Gastroesophageal sphincter (tissue), 4 donors: ENCODE measurements at regions not wholly inside any gene's neighbourhood (a gene's known extent, or its start where the extent isn't known, plus 50 kb on each side); places are given as distances from the start of the nearest gene placed in this dataset.

ENCODE experiments used
- ATAC-seq: fragments of 150-250 bp; one replicate; pipeline ENCODE4 v1.9.1; 2016; ENCODE audit warnings: mild to moderate bottlenecking, moderate library complexity
- H3K27ac ChIP-seq, 4 donors: fragments of 200-600 bp; sonication (generic) in 3 of 4; 1 replicate in 3 of 4; 2 replicates in 1 of 4; pipeline ENCODE4 v1.5.1; 2016 to 2019
- H3K27me3 ChIP-seq: fragments of 200-600 bp; sonication (generic); one replicate; pipeline ENCODE4 v1.5.1; 2019
- H3K36me3 ChIP-seq, 2 donors: fragments of 200-600 bp; sonication (generic); one replicate each; pipeline ENCODE4 v1.5.1; 2019; ENCODE audit warnings: control low read depth in 1 of 2
- H3K4me1 ChIP-seq, 3 donors: fragments of 200-600 bp; sonication (generic); 1 replicate in 2 of 3; 2 replicates in 1 of 3; pipeline ENCODE4 v1.5.1; 2016 to 2019; ENCODE audit warnings: control low read depth in 2 of 3
- H3K4me3 ChIP-seq, 2 donors: fragments of 200-600 bp; sonication (generic); one replicate each; pipeline ENCODE4 v1.5.1; 2019; ENCODE audit warnings: mild to moderate bottlenecking in 1 of 2, moderate library complexity in 1 of 2
- H3K9me3 ChIP-seq, 3 donors: fragments of 200-600 bp; sonication (generic); one replicate each; pipeline ENCODE4 v1.5.1; 2017 to 2019; ENCODE audit warnings: control low read depth in 2 of 3
- CTCF ChIP-seq, 4 experiments: fragments of 200-600 bp in 2 of 4; fragments of 450-650 bp in 2 of 4; sonication (generic) in 1 of 4; IDR thresholded peaks; one replicate each; pipeline ENCODE4 v1.5.1; 2017 to 2019; ENCODE audit warnings: antibody characterized with exemption in 4 of 4, mild to moderate bottlenecking in 2 of 4, moderate library complexity in 2 of 4
- EP300 ChIP-seq: sonication (generic); formaldehyde crosslinking; IDR thresholded peaks from one replicate; pipeline ENCODE4 v1.6.1; 2017; ENCODE audit warnings: antibody characterized with exemption, mild to moderate bottlenecking
- POLR2A ChIP-seq, 2 donors: fragments of 450-650 bp; IDR thresholded peaks; one replicate each; pipeline ENCODE4 v1.6.1; 2017; ENCODE audit warnings: antibody characterized with exemption in 2 of 2, mild to moderate bottlenecking in 2 of 2, moderate library complexity in 1 of 2
- POLR2AphosphoS5 ChIP-seq: sonication (generic); formaldehyde crosslinking; IDR thresholded peaks from one replicate; pipeline ENCODE4 v1.6.1; 2017; ENCODE audit warnings: antibody characterized with exemption
- WGBS, 2 donors: methylation state at CpG; one replicate each; pipeline ENCODE4 v1.1.5; 2018; ENCODE audit warnings: low coverage in 1 of 2; 5-methylcytosine and 5-hydroxymethylcytosine counted together

- 48 to 82% methylated on average over 2 to 4 of the region's 26 CpGs for WGBS, 2 donors
- Histone ChIP-seq H3K4me1 (no peaks in the 10 kb centered on the region), H3K36me3 (no peaks in the 10 kb centered on the region), H3K4me3 (no peak overlapping the region), H3K27ac (no peak overlapping the region), H3K27me3 (peaks cover 11% of the 10 kb centered on the region), H3K9me3 (peaks cover 0 to 7% (median 0%) of the 10 kb centered on the region in 3 donors)
- ATAC-seq: no peak
- TF ChIP-seq CTCF (IDR thresholded peaks at IDR 0.05) (no peak), POLR2AphosphoS5 (no peak), POLR2A (IDR thresholded peaks at IDR 0.05) (no peak), EP300 (no peak)
These were observed 476.9 kb upstream of the ISX start for GRCh38 chr22:34588871-34589545.

- Histone ChIP-seq H3K27me3 (peaks cover 11% of the 10 kb centered on the region), H3K9me3 (peaks cover 0 to 7% (median 0%) of the 10 kb centered on the region in 3 donors), H3K4me1 (no peaks in the 10 kb centered on the region), H3K27ac (no peak overlapping the region), H3K4me3 (no peak overlapping the region), H3K36me3 (no peaks in the 10 kb centered on the region)
- TF ChIP-seq EP300: no peak
- no peak for TF ChIP-seq POLR2A (IDR thresholded peaks at IDR 0.05)
- no peak for TF ChIP-seq CTCF (IDR thresholded peaks at IDR 0.05)
- TF ChIP-seq POLR2AphosphoS5: no peak
- 63 to 80% methylated on average over 2 to 3 of the region's 3 CpGs for WGBS, 2 donors
- no peak for ATAC-seq
These were observed 473.7 kb upstream of the ISX start for GRCh38 chr22:34592123-34592740.

GRCh38 chr22:34599567-34599966 is 466.4 kb upstream of the ISX start:
- no peak overlapping the region for H3K27ac ChIP-seq
- H3K9me3 ChIP-seq: no peaks in the 10 kb centered on the region
- no peaks in the 10 kb centered on the region for H3K36me3 ChIP-seq
- H3K27me3 ChIP-seq: peaks cover 6% of the 10 kb centered on the region
- H3K4me1 ChIP-seq: no peaks in the 10 kb centered on the region
- TF ChIP-seq POLR2AphosphoS5 (no peak), CTCF (IDR thresholded peaks at IDR 0.05) (no peak), EP300 (no peak), POLR2A (IDR thresholded peaks at IDR 0.05) (no peak)
- 50% methylated on average over 1 of the region's 1 CpG; no CpG with 5 or more reads in 1 of the 2 donors for WGBS, 2 donors
- H3K4me3 ChIP-seq: no peak overlapping the region
- ATAC-seq: no peak

GRCh38 chr22:34604312-34604711 is 461.6 kb upstream of the ISX start:
- whole genome bisulfite sequencing, 2 donors: 37 to 75% methylated on average over 3 of the region's 3 CpGs
- Histone ChIP-seq H3K27ac (no peak overlapping the region), H3K27me3 (peaks cover 5% of the 10 kb centered on the region), H3K9me3 (no peaks in the 10 kb centered on the region), H3K4me1 (no peaks in the 10 kb centered on the region), H3K4me3 (no peak overlapping the region), H3K36me3 (no peaks in the 10 kb centered on the region)
- TF ChIP-seq EP300: no peak
- TF ChIP-seq POLR2AphosphoS5: no peak
- TF ChIP-seq CTCF (IDR thresholded peaks at IDR 0.05): no peak
- TF ChIP-seq POLR2A (IDR thresholded peaks at IDR 0.05): no peak
- no peak for ATAC-seq

- H3K9me3 ChIP-seq: no peaks in the 10 kb centered on the region
- TF ChIP-seq CTCF (IDR thresholded peaks at IDR 0.05) (no peak), POLR2AphosphoS5 (no peak)
- H3K27me3 ChIP-seq: no peaks in the 10 kb centered on the region
- WGBS, 2 donors: 40 to 75% methylated on average over 1 to 5 of the region's 5 CpGs
- no peaks in the 10 kb centered on the region for H3K4me1 ChIP-seq
- H3K36me3 ChIP-seq: no peaks in the 10 kb centered on the region
- ATAC-seq: no peak
- H3K4me3 ChIP-seq: no peak overlapping the region
- no peak overlapping the region for H3K27ac ChIP-seq
These were observed 457.9 kb upstream of the ISX start for GRCh38 chr22:34608106-34608505.
